GM12878 (cell line): ENCODE measurements at regions not wholly inside any gene's neighbourhood (a gene's known extent, or its start where the extent isn't known, plus 50 kb on each side); places are given as distances from the start of the nearest gene placed in this dataset.
A peak's percentile ranks its signal among the peaks of the same experiment; 100 is the strongest.

ENCODE experiments used
- ATF3 ChIP-seq: IDR thresholded peaks from 2 replicates; pipeline ENCODE4 v1.6.1; 2011; ENCODE audit warnings: low read depth, mild to moderate bottlenecking, low read length, moderate library complexity, borderline replicate concordance; ENCODE audit errors: extremely low read depth
- CEBPZ ChIP-seq: fragments of 150-350 bp; IDR thresholded peaks from 2 replicates; pipeline ENCODE4 v1.6.1; 2016; ENCODE audit warnings: low read depth, low read length
- POLR2AphosphoS5 ChIP-seq: IDR thresholded peaks from 2 replicates; pipeline ENCODE4 v1.6.1; 2011; ENCODE audit warnings: mild to moderate bottlenecking, low read length, inconsistent platforms
- ZNF384 ChIP-seq: IDR thresholded peaks from 2 replicates; pipeline ENCODE4 v1.6.1; 2012; ENCODE audit warnings: low read depth, mild to moderate bottlenecking, low read length, improper control_type of control experiment, borderline replicate concordance
- TF ChIP-seq, protein P1 (sequence below): fragments of 450-650 bp; IDR thresholded peaks from 2 replicates; pipeline ENCODE4 v1.6.1; 2017; ENCODE audit warnings: borderline replicate concordance

- no peak for TF ChIP-seq CEBPZ
- TF ChIP-seq ZNF384 = no peak
- TF ChIP-seq, protein P1, sequence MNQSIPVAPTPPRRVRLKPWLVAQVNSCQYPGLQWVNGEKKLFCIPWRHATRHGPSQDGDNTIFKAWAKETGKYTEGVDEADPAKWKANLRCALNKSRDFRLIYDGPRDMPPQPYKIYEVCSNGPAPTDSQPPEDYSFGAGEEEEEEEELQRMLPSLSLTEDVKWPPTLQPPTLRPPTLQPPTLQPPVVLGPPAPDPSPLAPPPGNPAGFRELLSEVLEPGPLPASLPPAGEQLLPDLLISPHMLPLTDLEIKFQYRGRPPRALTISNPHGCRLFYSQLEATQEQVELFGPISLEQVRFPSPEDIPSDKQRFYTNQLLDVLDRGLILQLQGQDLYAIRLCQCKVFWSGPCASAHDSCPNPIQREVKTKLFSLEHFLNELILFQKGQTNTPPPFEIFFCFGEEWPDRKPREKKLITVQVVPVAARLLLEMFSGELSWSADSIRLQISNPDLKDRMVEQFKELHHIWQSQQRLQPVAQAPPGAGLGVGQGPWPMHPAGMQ = peak; percentile 38; the same call in 1 of the 2 replicates
- no peak for TF ChIP-seq ATF3
- TF ChIP-seq POLR2AphosphoS5 = peak; percentile 62
Observed at GRCh38 chr1:181430015-181430885, 53.1 kb upstream of the CACNA1E start (continued).
